H1 (cell line): ENCODE measurements at regions not wholly inside any gene's neighbourhood (a gene's known extent, or its start where the extent isn't known, plus 50 kb on each side); places are given as distances from the start of the nearest gene placed in this dataset.

Experiments used
- BACH1 ChIP-seq: IDR thresholded peaks from 2 replicates; pipeline ENCODE4 v1.6.1; 2012; ENCODE audit warnings: low read length, improper control_type of control experiment
- BRCA1 ChIP-seq: IDR thresholded peaks from 2 replicates; pipeline ENCODE4 v1.6.1; 2012; ENCODE audit warnings: low read depth, low read length, improper control_type of control experiment
- JUN ChIP-seq: IDR thresholded peaks from 2 replicates; pipeline ENCODE4 v1.6.1; 2011; ENCODE audit warnings: low read depth, mild to moderate bottlenecking, improper control_type of control experiment, low read length
- JUND ChIP-seq: IDR thresholded peaks from 2 replicates; pipeline ENCODE4 v1.6.1; 2011; ENCODE audit warnings: mild to moderate bottlenecking, improper control_type of control experiment, low read length
- NANOG ChIP-seq: IDR thresholded peaks from 2 replicates; pipeline ENCODE4 v1.6.1; 2011; ENCODE audit warnings: low read length, low read depth, mild to moderate bottlenecking, inconsistent platforms; ENCODE audit not compliant: insufficient read depth, poor library complexity, severe bottlenecking
- POLR2AphosphoS5 ChIP-seq: IDR thresholded peaks from 2 replicates; pipeline ENCODE4 v1.6.1; 2011; ENCODE audit warnings: low read depth, low read length
- SAP30 ChIP-seq: fragments of 300-600 bp; sonication (generic); IDR thresholded peaks from 2 replicates; pipeline ENCODE4 v1.7.1; 2012; ENCODE audit warnings: low read length, moderate library complexity, mild to moderate bottlenecking, inconsistent platforms; ENCODE audit not compliant: insufficient read depth, insufficient replicate concordance
- SIRT6 ChIP-seq: IDR thresholded peaks from one replicate; pipeline ENCODE4 v1.7.1; 2012; ENCODE audit warnings: low read length, inconsistent platforms
- SRF ChIP-seq: IDR thresholded peaks from 2 replicates; pipeline ENCODE4 v1.6.1; 2011; ENCODE audit warnings: mild to moderate bottlenecking, low read depth, low read length, moderate library complexity
- TAF7 ChIP-seq: optimal IDR thresholded peaks from 2 replicates; pipeline ENCODE3; 2011; ENCODE audit warnings: low read depth, mild to moderate bottlenecking, inconsistent platforms, low read length, moderate library complexity, borderline replicate concordance

- no peak for TF ChIP-seq SAP30
- no peak for TF ChIP-seq BRCA1
- no peak for TF ChIP-seq SIRT6
- no peak for TF ChIP-seq TAF7
- no peak for TF ChIP-seq JUN
- TF ChIP-seq POLR2AphosphoS5, result no peak
- no peak for TF ChIP-seq SRF
- no peak for TF ChIP-seq NANOG
- TF ChIP-seq JUND, result no peak
- no peak for TF ChIP-seq BACH1
Observed at GRCh38 chr14:36067428-36068187, 108.9 kb downstream of the PTCSC3 start (continued).
